ENCODE measurements at regions not wholly inside any gene's neighbourhood (a gene's known extent, or its start where the extent isn't known, plus 50 kb on each side); places are given as distances from the start of the nearest gene placed in this dataset.

- no peak for DNase-seq
- Mint-ChIP-seq H3K27ac (no peak overlapping the region), H3K27me3 (ENCODE audit: low read depth, poor library complexity) (no peaks in the 10 kb centered on the region), H3K4me3 (no peak overlapping the region), H3K4me1 (no peaks in the 10 kb centered on the region), H3K36me3 (ENCODE audit: low read depth) (peaks cover 5% of the 10 kb centered on the region), H3K9me3 (peaks cover 8% of the 10 kb centered on the region)
- no peak for TF ChIP-seq CTCF (IDR thresholded peaks at IDR 0.05)
Measured at GRCh38 chr5:60092671-60093422, 199.3 kb upstream of the PDE4D start.

- Mint-ChIP-seq H3K4me1 (peaks cover 20% of the 10 kb centered on the region), H3K27ac (no peak overlapping the region), H3K27me3 (ENCODE audit: low read depth, poor library complexity) (no peaks in the 10 kb centered on the region), H3K9me3 (peaks cover 29% of the 10 kb centered on the region), H3K4me3 (no peak overlapping the region), H3K36me3 (ENCODE audit: low read depth) (peaks cover 13% of the 10 kb centered on the region)
- no peak for DNase-seq
- no peak for TF ChIP-seq CTCF (IDR thresholded peaks at IDR 0.05)
Measured at GRCh38 chr5:60086583-60086982, 193.1 kb upstream of the PDE4D start.

GRCh38 chr5:60084226-60084625, 190.7 kb upstream of the PDE4D start:
- peaks cover 43% of the 10 kb centered on the region for H3K9me3 Mint-ChIP-seq
- no peaks in the 10 kb centered on the region for H3K27me3 Mint-ChIP-seq (ENCODE audit: low read depth, poor library complexity)
- H3K36me3 Mint-ChIP-seq (ENCODE audit: low read depth): peaks cover 13% of the 10 kb centered on the region
- no peak for DNase-seq
- peaks cover 20% of the 10 kb centered on the region for H3K4me1 Mint-ChIP-seq
- H3K4me3 Mint-ChIP-seq: no peak overlapping the region
- no peak overlapping the region for H3K27ac Mint-ChIP-seq
- no peak for TF ChIP-seq CTCF (IDR thresholded peaks at IDR 0.05)

GRCh38 chr5:60077292-60077691, 183.8 kb upstream of the PDE4D start:
- H3K4me1 Mint-ChIP-seq: no peaks in the 10 kb centered on the region
- no peak overlapping the region for H3K27ac Mint-ChIP-seq
- H3K4me3 Mint-ChIP-seq: no peak overlapping the region
- DNase-seq: no peak
- H3K9me3 Mint-ChIP-seq: peaks cover 46% of the 10 kb centered on the region
- TF ChIP-seq CTCF (IDR thresholded peaks at IDR 0.05): no peak
- no peaks in the 10 kb centered on the region for H3K36me3 Mint-ChIP-seq (ENCODE audit: low read depth)
- H3K27me3 Mint-ChIP-seq (ENCODE audit: low read depth, poor library complexity): peaks cover 2% of the 10 kb centered on the region

- Mint-ChIP-seq H3K27me3 (ENCODE audit: low read depth, poor library complexity) (peaks cover 2% of the 10 kb centered on the region), H3K27ac (no peak overlapping the region), H3K4me1 (no peaks in the 10 kb centered on the region), H3K9me3 (peaks cover 41% of the 10 kb centered on the region), H3K36me3 (ENCODE audit: low read depth) (no peaks in the 10 kb centered on the region), H3K4me3 (no peak overlapping the region)
- DNase-seq: no peak
- TF ChIP-seq CTCF (IDR thresholded peaks at IDR 0.05): no peak
Measured at GRCh38 chr5:60076746-60077145, 183.2 kb upstream of the PDE4D start.

GRCh38 chr5:60066502-60066901, 173.0 kb upstream of the PDE4D start:
- H3K4me1 Mint-ChIP-seq: no peaks in the 10 kb centered on the region
- no peak for DNase-seq
- no peak overlapping the region for H3K4me3 Mint-ChIP-seq
- H3K27me3 Mint-ChIP-seq (ENCODE audit: low read depth, poor library complexity): peaks cover 2% of the 10 kb centered on the region
- H3K9me3 Mint-ChIP-seq: no peaks in the 10 kb centered on the region
- TF ChIP-seq CTCF (IDR thresholded peaks at IDR 0.05): no peak
- no peaks in the 10 kb centered on the region for H3K36me3 Mint-ChIP-seq (ENCODE audit: low read depth)
- no peak overlapping the region for H3K27ac Mint-ChIP-seq
